NB4 (cell line): ENCODE measurements at regions not wholly inside any gene's neighbourhood (a gene's known extent, or its start where the extent isn't known, plus 50 kb on each side); places are given as distances from the start of the nearest gene placed in this dataset.

Experiments
- CTCF ChIP-seq: IDR thresholded peaks from one replicate; pipeline ENCODE4 v1.5.1; 2012; ENCODE audit warnings: low read depth, low read length
- MAX ChIP-seq: IDR thresholded peaks from 2 replicates; pipeline ENCODE4 v1.6.1; 2011; ENCODE audit warnings: low read depth, low read length
- MYC ChIP-seq: IDR thresholded peaks from 2 replicates; pipeline ENCODE4 v1.6.1; 2011; ENCODE audit warnings: low read depth, low read length
- POLR2A ChIP-seq: IDR thresholded peaks from 2 replicates; pipeline ENCODE4 v1.6.1; 2011; ENCODE audit warnings: mild to moderate bottlenecking; ENCODE audit not compliant: insufficient read length; ENCODE audit errors: extremely low read depth

GRCh38 chr2:150003544-150003943, 416.0 kb upstream of the MMADHC start:
- TF ChIP-seq MAX (no peak), CTCF (no peak), MYC (no peak), POLR2A (no peak)
